ENCODE measurements at regions not wholly inside any gene's neighbourhood (a gene's known extent, or its start where the extent isn't known, plus 50 kb on each side); places are given as distances from the start of the nearest gene placed in this dataset.

DNA sequence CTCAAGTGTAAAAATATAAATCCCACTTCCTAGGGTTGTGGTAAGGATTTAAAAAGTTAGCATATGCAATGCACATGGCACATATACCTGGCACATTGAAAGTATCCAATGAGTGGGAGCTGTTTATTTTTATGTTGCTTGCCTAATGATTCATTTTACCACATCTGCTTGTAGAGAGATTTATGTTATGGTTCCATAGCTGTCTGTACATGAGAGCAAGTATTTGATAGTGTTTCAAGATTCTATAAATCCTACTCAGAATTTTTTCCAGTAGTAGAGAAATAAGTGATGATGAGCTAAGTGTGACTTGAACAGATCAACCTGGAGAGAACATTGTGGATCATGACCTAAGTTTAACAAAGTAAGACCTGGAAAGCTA lies 125.3 kb upstream of the SPTLC3 start:
- no peak overlapping the region for H3K27ac ChIP-seq (ENCODE audit: low read length)
- no peaks in the 10 kb centered on the region for H3K9me3 ChIP-seq (ENCODE audit: control insufficient read depth, low read depth, low read length)
- H3K27me3 ChIP-seq (ENCODE audit: control insufficient read depth, insufficient read depth, low read length), result peaks cover 2% of the 10 kb centered on the region
- DNase-seq, result no peak
- no peaks in the 10 kb centered on the region for H3K36me3 ChIP-seq (ENCODE audit: control insufficient read depth, insufficient read depth, low read length)
- H3K4me3 ChIP-seq (ENCODE audit: low read length), result no peak overlapping the region
- no peaks in the 10 kb centered on the region for H3K4me1 ChIP-seq (ENCODE audit: control insufficient read depth, insufficient read depth, low read length)

DNA sequence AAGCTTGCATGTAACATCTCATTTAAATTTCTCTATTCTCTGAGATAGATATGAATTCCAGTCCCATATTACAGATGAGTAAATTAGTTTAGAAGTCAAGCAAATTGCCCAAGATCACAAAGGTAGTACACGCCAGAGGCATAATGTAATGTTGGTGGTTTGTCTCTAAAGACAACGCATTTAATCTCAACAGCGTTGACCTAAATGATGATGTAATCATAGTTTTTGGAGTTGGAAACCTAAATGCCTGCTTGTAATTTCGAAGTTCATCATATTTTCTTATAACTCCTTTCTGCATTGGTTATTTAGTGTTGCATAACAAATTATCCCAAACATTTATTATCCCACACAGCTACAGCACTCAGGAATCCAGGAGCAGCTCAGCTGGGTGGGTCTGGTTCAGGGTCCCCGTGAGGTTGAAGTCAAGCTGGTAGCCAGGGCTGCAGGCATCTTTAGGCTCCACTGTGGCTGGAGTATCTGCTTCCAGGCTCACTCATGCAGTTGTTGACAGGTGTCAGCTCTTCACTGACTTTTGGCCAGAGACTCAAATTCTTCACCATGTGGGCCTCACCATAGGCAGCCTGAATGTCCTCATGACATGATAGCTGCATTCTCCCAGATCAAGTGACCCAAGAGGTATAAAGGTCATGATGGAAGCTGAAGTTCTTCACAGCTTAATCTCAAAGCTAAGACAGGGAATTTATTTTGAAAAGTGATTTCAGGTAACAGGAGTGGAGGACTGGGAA lies 122.0 kb upstream of the SPTLC3 start:
- WGBS (ENCODE audit: insufficient coverage, low lambda C conversion rate), result 71% methylated on average over 1 of the region's 5 CpGs
- Histone ChIP-seq H3K27me3 (ENCODE audit: control insufficient read depth, insufficient read depth, low read length) (peaks cover 2% of the 10 kb centered on the region), H3K4me3 (ENCODE audit: low read length) (no peak overlapping the region), H3K36me3 (ENCODE audit: control insufficient read depth, insufficient read depth, low read length) (no peaks in the 10 kb centered on the region), H3K4me1 (ENCODE audit: control insufficient read depth, insufficient read depth, low read length) (no peaks in the 10 kb centered on the region), H3K27ac (ENCODE audit: low read length) (no peak overlapping the region), H3K9me3 (ENCODE audit: control insufficient read depth, low read depth, low read length) (no peaks in the 10 kb centered on the region)
- DNase-seq, result no peak

DNA sequence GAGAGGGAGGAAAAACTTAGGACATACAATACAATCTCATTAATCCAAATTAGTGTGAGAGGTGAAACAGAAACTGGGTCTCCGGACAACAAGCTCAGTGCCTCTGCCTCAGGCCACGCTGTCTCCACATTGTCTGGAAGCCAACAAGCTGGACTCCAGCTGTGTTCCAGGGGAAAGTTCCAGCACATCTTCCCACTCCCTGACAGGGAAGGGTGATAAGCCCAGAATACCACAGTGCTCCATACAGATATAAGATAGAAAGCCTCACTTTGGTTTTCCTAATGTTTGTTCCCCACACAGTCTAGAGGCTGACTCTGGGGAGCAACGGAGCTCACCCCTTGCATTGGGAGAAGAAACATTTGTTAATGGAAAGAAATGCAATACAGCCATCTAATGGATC lies 117.1 kb upstream of the SPTLC3 start:
- Histone ChIP-seq H3K4me1 (ENCODE audit: control insufficient read depth, insufficient read depth, low read length) (no peaks in the 10 kb centered on the region), H3K27ac (ENCODE audit: low read length) (no peak overlapping the region), H3K36me3 (ENCODE audit: control insufficient read depth, insufficient read depth, low read length) (no peaks in the 10 kb centered on the region), H3K27me3 (ENCODE audit: control insufficient read depth, insufficient read depth, low read length) (peaks cover 13% of the 10 kb centered on the region), H3K4me3 (ENCODE audit: low read length) (no peak overlapping the region), H3K9me3 (ENCODE audit: control insufficient read depth, low read depth, low read length) (no peaks in the 10 kb centered on the region)
- no peak for DNase-seq
- no CpG with 5 or more reads among the region's 3 CpGs for WGBS (ENCODE audit: insufficient coverage, low lambda C conversion rate)

DNA sequence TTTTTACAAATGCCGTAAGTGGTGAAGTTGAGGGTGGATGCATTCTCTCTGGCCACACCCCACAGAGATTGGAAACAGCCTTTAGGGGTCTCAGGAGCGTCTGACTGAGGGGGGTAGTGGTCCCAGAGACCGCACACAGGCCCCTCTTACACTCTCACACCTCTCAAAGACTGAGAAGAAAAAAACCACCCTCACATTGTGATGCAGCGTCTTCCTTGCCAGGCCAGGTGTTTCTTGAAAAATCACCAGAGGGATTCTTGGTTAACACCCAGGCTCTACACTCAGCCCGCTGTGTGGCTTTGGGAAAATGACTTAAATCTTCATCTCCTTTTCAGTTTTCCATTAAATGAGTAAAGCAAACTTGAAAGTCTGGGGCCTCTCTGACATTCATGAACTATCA lies 115.8 kb upstream of the SPTLC3 start:
- Histone ChIP-seq H3K9me3 (ENCODE audit: control insufficient read depth, low read depth, low read length) (no peaks in the 10 kb centered on the region), H3K27me3 (ENCODE audit: control insufficient read depth, insufficient read depth, low read length) (peaks cover 13% of the 10 kb centered on the region), H3K27ac (ENCODE audit: low read length) (no peak overlapping the region), H3K4me1 (ENCODE audit: control insufficient read depth, insufficient read depth, low read length) (no peaks in the 10 kb centered on the region), H3K4me3 (ENCODE audit: low read length) (no peak overlapping the region), H3K36me3 (ENCODE audit: control insufficient read depth, insufficient read depth, low read length) (no peaks in the 10 kb centered on the region)
- DNase-seq, result no peak
- WGBS (ENCODE audit: insufficient coverage, low lambda C conversion rate), result no CpG with 5 or more reads among the region's 5 CpGs

DNA sequence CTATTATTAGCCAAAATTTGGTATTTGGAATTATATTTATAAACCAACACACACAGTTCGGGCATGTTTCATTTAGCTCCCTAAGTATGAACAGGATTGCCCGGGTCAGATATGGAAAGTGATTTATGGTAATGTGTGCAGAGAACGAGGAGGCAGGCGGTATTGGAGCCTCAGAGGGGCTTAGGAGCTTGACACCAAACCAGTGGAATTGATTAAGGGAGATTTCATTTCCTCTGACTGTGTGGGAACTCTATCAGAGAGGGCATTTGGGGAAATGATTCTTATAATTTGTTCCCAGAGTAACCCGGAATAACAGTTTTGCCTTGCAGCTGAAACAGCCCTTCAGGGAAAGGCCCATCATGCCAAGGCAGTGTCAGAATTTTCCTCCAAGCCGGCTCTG lies 115.1 kb upstream of the SPTLC3 start:
- H3K4me3 ChIP-seq (ENCODE audit: low read length), result no peak overlapping the region
- no peaks in the 10 kb centered on the region for H3K36me3 ChIP-seq (ENCODE audit: control insufficient read depth, insufficient read depth, low read length)
- peaks cover 13% of the 10 kb centered on the region for H3K27me3 ChIP-seq (ENCODE audit: control insufficient read depth, insufficient read depth, low read length)
- H3K4me1 ChIP-seq (ENCODE audit: control insufficient read depth, insufficient read depth, low read length), result no peaks in the 10 kb centered on the region
- no peaks in the 10 kb centered on the region for H3K9me3 ChIP-seq (ENCODE audit: control insufficient read depth, low read depth, low read length)
- WGBS (ENCODE audit: insufficient coverage, low lambda C conversion rate), result no CpG with 5 or more reads among the region's 6 CpGs
- DNase-seq, result no peak
- H3K27ac ChIP-seq (ENCODE audit: low read length), result no peak overlapping the region

DNA sequence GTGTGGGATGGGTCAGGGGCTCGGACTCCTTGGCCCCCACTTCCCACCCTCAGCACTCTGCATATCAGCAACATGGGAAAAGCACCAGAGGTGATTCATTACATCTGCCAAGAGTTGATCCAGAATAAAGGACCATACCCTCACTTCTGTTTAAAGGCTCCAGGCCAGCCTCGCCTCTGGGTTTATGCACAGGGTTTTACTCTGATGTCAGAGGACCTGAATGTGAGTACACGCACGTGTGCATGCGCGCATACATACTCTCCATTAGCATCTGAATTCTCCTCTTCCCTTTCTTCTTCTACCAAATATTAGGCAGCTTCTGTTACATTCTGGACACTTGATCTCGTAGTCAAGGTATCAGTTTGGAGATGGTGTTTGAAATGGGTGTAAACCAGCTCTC lies 114.7 kb upstream of the SPTLC3 start:
- Histone ChIP-seq H3K36me3 (ENCODE audit: control insufficient read depth, insufficient read depth, low read length) (no peaks in the 10 kb centered on the region), H3K27ac (ENCODE audit: low read length) (no peak overlapping the region), H3K4me1 (ENCODE audit: control insufficient read depth, insufficient read depth, low read length) (no peaks in the 10 kb centered on the region), H3K4me3 (ENCODE audit: low read length) (no peak overlapping the region), H3K27me3 (ENCODE audit: control insufficient read depth, insufficient read depth, low read length) (peaks cover 13% of the 10 kb centered on the region), H3K9me3 (ENCODE audit: control insufficient read depth, low read depth, low read length) (no peaks in the 10 kb centered on the region)
- DNase-seq, result no peak
- no CpG with 5 or more reads among the region's 7 CpGs for WGBS (ENCODE audit: insufficient coverage, low lambda C conversion rate)

DNA sequence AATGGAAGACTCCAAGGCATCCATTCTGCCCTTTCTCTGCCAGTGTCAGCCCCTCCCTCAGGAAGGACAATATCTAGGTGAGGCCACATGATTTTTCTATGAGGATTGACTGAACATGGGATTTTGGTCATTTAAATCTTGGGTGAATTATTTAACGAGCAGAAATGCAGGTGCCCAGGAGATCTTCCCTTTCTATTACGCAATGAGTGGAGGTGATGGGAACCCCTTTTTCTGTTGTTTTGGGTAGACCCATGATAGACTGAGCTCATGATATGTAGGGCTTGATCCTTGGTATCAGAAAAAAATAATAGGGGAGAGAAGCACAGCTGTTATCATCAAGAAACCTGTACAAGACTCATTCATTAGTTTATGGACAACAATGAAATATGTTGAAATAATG lies 112.6 kb upstream of the SPTLC3 start:
- no peak for DNase-seq
- H3K27ac ChIP-seq (ENCODE audit: low read length), result no peak overlapping the region
- no CpG with 5 or more reads among the region's 2 CpGs for WGBS (ENCODE audit: insufficient coverage, low lambda C conversion rate)
- no peaks in the 10 kb centered on the region for H3K9me3 ChIP-seq (ENCODE audit: control insufficient read depth, low read depth, low read length)
- no peaks in the 10 kb centered on the region for H3K36me3 ChIP-seq (ENCODE audit: control insufficient read depth, insufficient read depth, low read length)
- H3K4me3 ChIP-seq (ENCODE audit: low read length), result no peak overlapping the region
- H3K27me3 ChIP-seq (ENCODE audit: control insufficient read depth, insufficient read depth, low read length), result peaks cover 13% of the 10 kb centered on the region
- H3K4me1 ChIP-seq (ENCODE audit: control insufficient read depth, insufficient read depth, low read length), result no peaks in the 10 kb centered on the region

DNA sequence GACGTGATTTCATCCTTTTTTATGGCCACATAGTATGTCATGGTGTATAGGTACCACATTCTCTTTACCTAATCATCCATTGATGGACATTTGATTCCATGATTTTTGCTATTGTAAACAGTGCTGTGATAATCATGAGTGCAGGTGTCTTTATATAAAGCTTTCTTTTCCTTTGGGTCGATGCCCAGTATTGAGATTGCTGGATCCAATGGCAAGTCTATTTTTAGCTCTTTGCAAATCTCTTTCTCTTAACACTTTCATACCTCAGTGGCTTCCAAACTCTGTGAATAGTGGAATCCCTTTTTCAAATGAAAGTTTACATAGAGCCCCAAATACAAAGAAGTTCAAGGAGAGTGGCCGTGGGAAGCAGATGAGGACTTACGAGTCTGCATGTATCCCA lies 105.8 kb upstream of the SPTLC3 start:
- H3K27me3 ChIP-seq (ENCODE audit: control insufficient read depth, insufficient read depth, low read length), result no peaks in the 10 kb centered on the region

DNA sequence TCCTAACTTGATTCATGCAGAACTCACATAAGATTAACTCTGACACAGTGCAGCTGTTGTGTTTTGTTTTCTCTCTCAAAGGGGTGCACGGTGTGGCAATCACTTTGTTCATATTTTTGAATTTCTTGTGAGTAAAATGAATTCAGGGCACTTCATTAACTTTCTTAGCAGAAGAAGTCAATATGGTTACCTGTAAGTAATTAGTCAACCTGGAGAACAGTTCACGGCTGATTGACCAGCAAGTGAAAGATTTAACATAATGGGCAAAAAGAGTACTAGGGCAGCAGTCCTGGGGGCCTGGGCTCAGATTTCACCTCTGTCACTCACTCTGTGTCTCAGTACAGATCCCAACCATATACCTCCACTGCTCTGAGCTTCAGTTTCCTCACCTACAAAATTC lies 102.4 kb upstream of the SPTLC3 start:
- H3K36me3 ChIP-seq (ENCODE audit: control insufficient read depth, insufficient read depth, low read length), result no peaks in the 10 kb centered on the region
- no peak overlapping the region for H3K4me3 ChIP-seq (ENCODE audit: low read length)
- WGBS (ENCODE audit: insufficient coverage, low lambda C conversion rate), result no CpG with 5 or more reads among the region's 2 CpGs
- H3K4me1 ChIP-seq (ENCODE audit: control insufficient read depth, insufficient read depth, low read length), result no peaks in the 10 kb centered on the region
- no peak overlapping the region for H3K27ac ChIP-seq (ENCODE audit: low read length)
- H3K9me3 ChIP-seq (ENCODE audit: control insufficient read depth, low read depth, low read length), result no peaks in the 10 kb centered on the region
- DNase-seq, result no peak
- no peaks in the 10 kb centered on the region for H3K27me3 ChIP-seq (ENCODE audit: control insufficient read depth, insufficient read depth, low read length)

More for the DNA sequence above, 105.8 kb upstream of the SPTLC3 start:
- no peak for DNase-seq
- no peaks in the 10 kb centered on the region for H3K4me1 ChIP-seq (ENCODE audit: control insufficient read depth, insufficient read depth, low read length)
- WGBS (ENCODE audit: insufficient coverage, low lambda C conversion rate), result 80% methylated on average over 1 of the region's 4 CpGs
- H3K36me3 ChIP-seq (ENCODE audit: control insufficient read depth, insufficient read depth, low read length), result no peaks in the 10 kb centered on the region
- no peak overlapping the region for H3K4me3 ChIP-seq (ENCODE audit: low read length)
- no peaks in the 10 kb centered on the region for H3K9me3 ChIP-seq (ENCODE audit: control insufficient read depth, low read depth, low read length)
- H3K27ac ChIP-seq (ENCODE audit: low read length), result no peak overlapping the region

DNA sequence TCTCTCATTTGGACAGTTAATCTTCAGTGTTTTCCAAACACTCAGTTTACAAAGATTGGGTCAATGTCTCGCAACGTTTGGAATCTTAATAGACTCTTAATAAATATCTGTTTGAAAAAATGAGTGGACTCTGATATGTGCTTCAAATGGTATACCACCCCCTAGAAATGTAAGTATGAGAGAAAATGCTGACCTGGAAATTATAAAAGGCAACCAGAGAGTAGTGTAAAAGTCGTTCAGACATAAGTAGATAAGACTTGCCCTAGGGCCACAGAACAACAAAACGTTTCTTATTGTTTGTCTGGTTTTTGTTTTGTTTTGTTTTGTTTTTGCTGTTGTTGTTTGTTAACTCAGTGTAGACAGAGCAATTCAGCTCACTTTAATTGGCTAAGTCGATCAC lies 97.4 kb upstream of the SPTLC3 start:
- Histone ChIP-seq H3K9me3 (ENCODE audit: control insufficient read depth, low read depth, low read length) (no peaks in the 10 kb centered on the region), H3K36me3 (ENCODE audit: control insufficient read depth, insufficient read depth, low read length) (no peaks in the 10 kb centered on the region), H3K4me1 (ENCODE audit: control insufficient read depth, insufficient read depth, low read length) (peaks cover 2% of the 10 kb centered on the region), H3K27ac (ENCODE audit: low read length) (no peak overlapping the region), H3K27me3 (ENCODE audit: control insufficient read depth, insufficient read depth, low read length) (no peaks in the 10 kb centered on the region), H3K4me3 (ENCODE audit: low read length) (no peak overlapping the region)
- WGBS (ENCODE audit: insufficient coverage, low lambda C conversion rate), result 39% methylated on average over 2 of the region's 5 CpGs
- DNase-seq, result no peak

DNA sequence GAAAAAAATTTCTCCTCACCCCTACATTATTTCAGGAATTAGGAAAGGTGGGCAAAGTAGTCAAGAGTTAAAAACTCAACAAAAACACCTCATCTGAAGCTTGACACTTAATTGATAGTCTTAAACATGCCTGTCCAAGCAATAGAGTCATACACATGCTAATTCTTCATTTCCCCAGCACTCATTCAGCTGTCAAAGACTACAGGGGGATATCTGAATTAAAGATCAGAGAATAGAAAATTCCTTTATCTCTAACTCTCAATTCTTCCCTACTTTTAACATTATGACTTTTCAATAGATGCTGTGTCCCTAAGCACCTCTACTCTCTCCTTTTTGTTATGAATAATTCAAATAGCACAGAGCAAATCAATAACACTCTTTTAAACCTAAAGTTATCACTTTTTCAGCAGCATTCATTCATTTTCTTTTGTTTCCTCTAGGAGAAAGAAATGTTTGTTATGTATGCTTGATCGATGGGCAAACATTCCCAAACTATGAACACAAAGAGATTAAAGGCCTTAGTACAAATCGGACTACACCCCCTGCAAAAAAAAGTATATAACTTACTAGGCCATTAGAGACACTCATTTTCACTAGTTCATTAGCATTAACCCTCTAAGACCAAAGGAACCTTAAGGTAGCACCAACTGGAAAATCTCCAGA lies 94.9 kb upstream of the SPTLC3 start:
- H3K4me1 ChIP-seq (ENCODE audit: control insufficient read depth, insufficient read depth, low read length), result peaks cover 17% of the 10 kb centered on the region
- H3K27ac ChIP-seq (ENCODE audit: low read length), result no peak overlapping the region
- WGBS (ENCODE audit: insufficient coverage, low lambda C conversion rate), result 71% methylated on average over 1 of the region's 2 CpGs
- DNase-seq, result no peak
- H3K4me3 ChIP-seq (ENCODE audit: low read length), result no peak overlapping the region
- no peaks in the 10 kb centered on the region for H3K27me3 ChIP-seq (ENCODE audit: control insufficient read depth, insufficient read depth, low read length)
- no peaks in the 10 kb centered on the region for H3K9me3 ChIP-seq (ENCODE audit: control insufficient read depth, low read depth, low read length)
- H3K36me3 ChIP-seq (ENCODE audit: control insufficient read depth, insufficient read depth, low read length), result no peaks in the 10 kb centered on the region

Measured in large intestine (tissue), 3 donors.